Mammary epithelial cell (primary cell): ENCODE measurements at regions not wholly inside any gene's neighbourhood (a gene's known extent, or its start where the extent isn't known, plus 50 kb on each side); places are given as distances from the start of the nearest gene placed in this dataset.

ENCODE experiments used
- CTCF ChIP-seq, 2 donors: IDR thresholded peaks in 1 of 2; conservative IDR thresholded peaks in 1 of 2; 2 replicates each; pipeline ENCODE4 v1.5.1; 2011 to 2012; ENCODE audit warnings: inconsistent platforms in 2 of 2, low read length in 2 of 2, mild to moderate bottlenecking in 2 of 2, control low read depth in 1 of 2, low read depth in 1 of 2; ENCODE audit not compliant: insufficient read depth in 1 of 2; ENCODE audit errors: extremely low read depth in 1 of 2
- EZH2 ChIP-seq: IDR thresholded peaks from 2 replicates; pipeline ENCODE4 v1.6.1; 2012; ENCODE audit warnings: low read length, inconsistent platforms, borderline replicate concordance

GRCh38 chr4:86544310-86544966 lies 49.7 kb upstream of the PTPN13 start:
- TF ChIP-seq CTCF (conservative IDR thresholded peaks at IDR 0.05 in 1 of 2, IDR thresholded peaks at IDR 0.05 in 1 of 2; ENCODE audit: extremely low read depth in 1 of 2, insufficient read depth in 1 of 2, low read depth in 1 of 2, low read length in 2 of 2): no peak
- no peak for TF ChIP-seq EZH2
